ENCODE measurements at regions not wholly inside any gene's neighbourhood (a gene's known extent, or its start where the extent isn't known, plus 50 kb on each side); places are given as distances from the start of the nearest gene placed in this dataset.

DNA sequence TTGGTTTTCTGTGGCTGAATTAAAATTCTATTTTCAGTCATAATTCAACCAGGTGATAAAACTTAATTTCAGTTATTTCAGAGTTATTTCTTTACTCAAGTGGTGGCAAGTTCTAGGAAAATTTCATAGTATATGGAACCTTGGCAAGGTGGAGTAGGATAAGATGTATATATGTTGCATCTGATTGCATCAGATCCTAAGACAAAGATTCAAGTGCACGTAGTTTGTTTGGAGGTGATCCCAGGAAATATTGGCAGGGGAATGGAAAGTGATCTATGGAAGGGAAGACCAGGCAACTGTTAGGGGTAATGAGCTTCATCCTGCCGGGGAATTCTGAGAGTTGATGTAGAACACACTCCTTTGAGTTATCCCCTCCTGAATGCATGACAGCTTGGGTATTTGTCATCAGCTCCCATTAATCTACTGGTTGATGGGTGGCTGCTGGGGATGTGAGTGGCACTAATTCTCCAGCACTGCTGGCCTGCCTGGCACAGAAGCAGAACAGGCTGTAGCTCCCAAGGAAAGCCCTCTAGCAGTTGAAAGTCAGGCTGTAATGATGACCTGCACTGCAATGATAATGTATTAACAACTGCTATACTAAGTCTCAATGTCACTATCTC lies 52.2 kb upstream of the TOM1L1 start:
- no peak overlapping the region for H3K4me2 ChIP-seq
- H3K27me3 Mint-ChIP-seq (ENCODE audit: insufficient read depth, low read depth), result peaks cover 6% of the 10 kb centered on the region

DNA sequence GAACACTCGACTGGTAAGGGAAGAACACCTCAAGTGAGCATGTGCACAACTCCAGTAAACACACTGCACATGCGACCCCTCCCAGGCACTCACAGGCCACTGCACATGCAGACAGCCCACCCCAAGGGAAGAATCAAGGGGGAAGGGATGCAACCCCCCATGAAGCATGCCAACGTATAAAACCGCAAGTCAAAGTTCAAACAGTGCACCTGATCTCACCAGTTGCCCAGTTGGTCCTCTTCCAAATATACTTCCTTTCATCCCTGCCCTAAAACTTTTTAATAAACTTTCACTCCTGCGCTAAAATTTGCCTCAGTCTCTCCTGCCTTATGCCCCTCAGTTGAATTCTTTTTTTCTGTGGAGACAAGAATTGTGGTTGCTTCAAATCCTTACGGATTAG lies 51.0 kb upstream of the TOM1L1 start:
- Histone ChIP-seq H3K79me2 (ENCODE audit: low read depth) (no peaks in the 10 kb centered on the region), H3K27ac (no peak overlapping the region), H3K4me1 (no peaks in the 10 kb centered on the region), H3K4me3 (no peak overlapping the region), H2AFZ (replicated peaks) (no peak overlapping the region), H3K9ac (no peak overlapping the region), H3F3A (ENCODE audit: low read depth) (no peaks in the 10 kb centered on the region), H3K9me3 (ENCODE audit: low read depth) (no peaks in the 10 kb centered on the region), H3K27me3 (no peaks in the 10 kb centered on the region), H3K4me2 (no peak overlapping the region), H4K20me1 (ENCODE audit: low read depth) (no peaks in the 10 kb centered on the region), H3K36me3 (no peaks in the 10 kb centered on the region)
- DNase-seq (ENCODE audit: low spot score), result no peak
- no peak overlapping the region for H3K4me3 Mint-ChIP-seq
- H3K4me1 Mint-ChIP-seq, result peaks cover 5% of the 10 kb centered on the region
- no peaks in the 10 kb centered on the region for H3K9me3 Mint-ChIP-seq
- H3K27ac Mint-ChIP-seq, result no peak overlapping the region
- no peak for TF ChIP-seq EZH2 (IDR thresholded peaks at IDR 0.05)
- no peak for TF ChIP-seq EZH2phosphoT487 (IDR thresholded peaks at IDR 0.05)
- TF ChIP-seq, protein P1, sequence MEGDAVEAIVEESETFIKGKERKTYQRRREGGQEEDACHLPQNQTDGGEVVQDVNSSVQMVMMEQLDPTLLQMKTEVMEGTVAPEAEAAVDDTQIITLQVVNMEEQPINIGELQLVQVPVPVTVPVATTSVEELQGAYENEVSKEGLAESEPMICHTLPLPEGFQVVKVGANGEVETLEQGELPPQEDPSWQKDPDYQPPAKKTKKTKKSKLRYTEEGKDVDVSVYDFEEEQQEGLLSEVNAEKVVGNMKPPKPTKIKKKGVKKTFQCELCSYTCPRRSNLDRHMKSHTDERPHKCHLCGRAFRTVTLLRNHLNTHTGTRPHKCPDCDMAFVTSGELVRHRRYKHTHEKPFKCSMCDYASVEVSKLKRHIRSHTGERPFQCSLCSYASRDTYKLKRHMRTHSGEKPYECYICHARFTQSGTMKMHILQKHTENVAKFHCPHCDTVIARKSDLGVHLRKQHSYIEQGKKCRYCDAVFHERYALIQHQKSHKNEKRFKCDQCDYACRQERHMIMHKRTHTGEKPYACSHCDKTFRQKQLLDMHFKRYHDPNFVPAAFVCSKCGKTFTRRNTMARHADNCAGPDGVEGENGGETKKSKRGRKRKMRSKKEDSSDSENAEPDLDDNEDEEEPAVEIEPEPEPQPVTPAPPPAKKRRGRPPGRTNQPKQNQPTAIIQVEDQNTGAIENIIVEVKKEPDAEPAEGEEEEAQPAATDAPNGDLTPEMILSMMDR (IDR thresholded peaks at IDR 0.05), result no peak
- H3K36me3 Mint-ChIP-seq, result no peaks in the 10 kb centered on the region
- peaks cover 6% of the 10 kb centered on the region for H3K27me3 Mint-ChIP-seq (ENCODE audit: insufficient read depth, low read depth)

More for the DNA sequence above, 52.2 kb upstream of the TOM1L1 start:
- H3K4me1 Mint-ChIP-seq, result peaks cover 11% of the 10 kb centered on the region
- H2AFZ ChIP-seq (replicated peaks), result no peak overlapping the region
- no peak overlapping the region for H3K27ac ChIP-seq
- H3K27me3 ChIP-seq, result no peaks in the 10 kb centered on the region
- no peaks in the 10 kb centered on the region for H3K79me2 ChIP-seq (ENCODE audit: low read depth)
- DNase-seq (ENCODE audit: low spot score), result no peak
- no peak overlapping the region for H3K9ac ChIP-seq
- H3K4me3 Mint-ChIP-seq, result no peak overlapping the region
- no peaks in the 10 kb centered on the region for H3K36me3 Mint-ChIP-seq
- no peak for TF ChIP-seq EZH2phosphoT487 (IDR thresholded peaks at IDR 0.05)
- TF ChIP-seq, protein P1 (IDR thresholded peaks at IDR 0.05), result no peak
- no peak for TF ChIP-seq EZH2 (IDR thresholded peaks at IDR 0.05)
- no peaks in the 10 kb centered on the region for H4K20me1 ChIP-seq (ENCODE audit: low read depth)
- H3K9me3 ChIP-seq (ENCODE audit: low read depth), result no peaks in the 10 kb centered on the region
- H3F3A ChIP-seq (ENCODE audit: low read depth), result no peaks in the 10 kb centered on the region
- no peak overlapping the region for H3K4me3 ChIP-seq
- H3K9me3 Mint-ChIP-seq, result no peaks in the 10 kb centered on the region
- H3K27ac Mint-ChIP-seq, result no peak overlapping the region
- H3K4me1 ChIP-seq, result no peaks in the 10 kb centered on the region
- no peaks in the 10 kb centered on the region for H3K36me3 ChIP-seq

Measured in neural progenitor cell (in vitro differentiated cells).